Lower leg skin (tissue), 4 donors: ENCODE measurements at regions not wholly inside any gene's neighbourhood (a gene's known extent, or its start where the extent isn't known, plus 50 kb on each side); places are given as distances from the start of the nearest gene placed in this dataset.

Source experiments
- DNase-seq, 2 donors: peaks; one replicate each; pipeline ENCODE4 v3.0.0-alpha.2; 2019; ENCODE audit warnings: low spot score in 2 of 2
- H3K4me3 ChIP-seq: fragments of 200-600 bp; sonication (generic); 2 replicates; pipeline ENCODE4 v1.5.1; 2017; ENCODE audit warnings: mild to moderate bottlenecking, low read depth; ENCODE audit not compliant: poor library complexity, severe bottlenecking
- CTCF ChIP-seq, 3 donors: fragments of 450-650 bp; IDR thresholded peaks; one replicate each; pipeline ENCODE4 v1.5.1; 2016; ENCODE audit warnings: antibody characterized with exemption in 3 of 3, mild to moderate bottlenecking in 3 of 3, moderate library complexity in 2 of 3
- POLR2A ChIP-seq, 2 donors: fragments of 450-650 bp; IDR thresholded peaks; one replicate each; pipeline ENCODE4 v1.6.1; 2016 to 2017; ENCODE audit warnings: antibody characterized with exemption in 2 of 2, mild to moderate bottlenecking in 1 of 2, moderate library complexity in 1 of 2
- WGBS, 2 donors: methylation state at CpG; one replicate each; pipeline ENCODE4 v1.1.5; 2018; 5-methylcytosine and 5-hydroxymethylcytosine counted together
- intact Hi-C: fragments of 100-400 bp; cut with DNase I; formaldehyde crosslinking; loops from one replicate; pipeline ENCODE4 v1.15.0; 2023; ENCODE audit warnings: low total_unique reads

- WGBS, 2 donors: 79 to 98% methylated on average over 5 of the region's 5 CpGs
- intact Hi-C loops: no loop called here
- peak in 1 of 2 donors; percentile 72 for DNase-seq
- TF ChIP-seq CTCF (IDR thresholded peaks at IDR 0.05): no peak
- no peak for TF ChIP-seq POLR2A (IDR thresholded peaks at IDR 0.05)
- H3K4me3 ChIP-seq: no peak overlapping the region
Observed at GRCh38 chr18:46294751-46295150, 190.6 kb downstream of the HAUS1 start.

- H3K4me3 ChIP-seq: no peak overlapping the region
- DNase-seq: peak in 1 of 2 donors; percentile 72
- intact Hi-C loops: no loop called here
- 76 to 81% methylated on average over 7 of the region's 7 CpGs for WGBS, 2 donors
- TF ChIP-seq CTCF (IDR thresholded peaks at IDR 0.05) (no peak), POLR2A (IDR thresholded peaks at IDR 0.05) (no peak)
Observed at GRCh38 chr18:46295416-46295815, 191.2 kb downstream of the HAUS1 start.

- 73 to 80% methylated on average over 2 to 4 of the region's 4 CpGs for WGBS, 2 donors
- TF ChIP-seq POLR2A (IDR thresholded peaks at IDR 0.05) (no peak), CTCF (IDR thresholded peaks at IDR 0.05) (no peak)
- DNase-seq: peak in 1 of 2 donors; percentile 40
Observed at GRCh38 chr18:46296656-46297055, 192.5 kb downstream of the HAUS1 start.

GRCh38 chr18:46297124-46297523, 192.9 kb downstream of the HAUS1 start:
- TF ChIP-seq POLR2A (IDR thresholded peaks at IDR 0.05) (no peak), CTCF (IDR thresholded peaks at IDR 0.05) (no peak)
- peak in 1 of 2 donors; percentile 74 for DNase-seq
- no peak overlapping the region for H3K4me3 ChIP-seq
- WGBS, 2 donors: 29 to 55% methylated on average over 1 of the region's 1 CpG
- intact Hi-C loops: no loop called here

More at GRCh38 chr18:46296656-46297055, 192.5 kb downstream of the HAUS1 start:
- no peak overlapping the region for H3K4me3 ChIP-seq
- intact Hi-C loops: no loop called here

- peak in 1 of 2 donors; percentile 40 for DNase-seq
- no peak overlapping the region for H3K4me3 ChIP-seq
- TF ChIP-seq CTCF (IDR thresholded peaks at IDR 0.05) (no peak), POLR2A (IDR thresholded peaks at IDR 0.05) (no peak)
- intact Hi-C loops: no loop called here
- 80 to 87% methylated on average over 3 of the region's 3 CpGs for WGBS, 2 donors
Observed at GRCh38 chr18:46297621-46298020, 193.4 kb downstream of the HAUS1 start.

- no peak for TF ChIP-seq POLR2A (IDR thresholded peaks at IDR 0.05)
- no peak for TF ChIP-seq CTCF (IDR thresholded peaks at IDR 0.05)
- DNase-seq: peak in 1 of 2 donors; percentile 29
- H3K4me3 ChIP-seq: no peak overlapping the region
- 95% methylated on average over 6 of the region's 6 CpGs for WGBS, 2 donors
- intact Hi-C loops: no loop called here
Observed at GRCh38 chr18:46298511-46298910, 194.3 kb downstream of the HAUS1 start.
